HG03196 (cell line): ENCODE measurements at regions not wholly inside any gene's neighbourhood (a gene's known extent, or its start where the extent isn't known, plus 50 kb on each side); places are given as distances from the start of the nearest gene placed in this dataset.
"Not testable (repeated sequence)": the region's sequence is repeated elsewhere in the genome, so short reads cannot be mapped to it uniquely, and the experiment has no call there.

Experiments used
- ATAC-seq: cut with Tn5 transposase; IDR thresholded peaks from one replicate; pipeline ENCODE4 v1.9.1; 2021; ENCODE audit not compliant: unreplicated experiment

GRCh38 chr2:182477774-182478173 lies 50.9 kb upstream of the PDE1A start:
- no peak for ATAC-seq

- ATAC-seq: no peak
Observed at GRCh38 chr2:182481676-182482075, 54.8 kb upstream of the PDE1A start.

- ATAC-seq: no peak
Observed at GRCh38 chr2:182482511-182482910, 55.7 kb upstream of the PDE1A start.

- ATAC-seq: no peak
Observed at GRCh38 chr2:182496596-182496995, 69.8 kb upstream of the PDE1A start.

GRCh38 chr2:182499706-182500470 lies 73.1 kb upstream of the PDE1A start:
- ATAC-seq: no peak

- no peak for ATAC-seq
Observed at GRCh38 chr2:182503886-182504285, 77.0 kb upstream of the PDE1A start.

- no peak for ATAC-seq
Observed at GRCh38 chr2:182504903-182505302, 78.1 kb upstream of the PDE1A start.

- ATAC-seq: no peak
Observed at GRCh38 chr2:182506606-182507005, 79.8 kb upstream of the PDE1A start.

GRCh38 chr2:182508583-182508982 lies 81.7 kb upstream of the PDE1A start:
- not testable (repeated sequence) for ATAC-seq

- no peak for ATAC-seq
Observed at GRCh38 chr2:182509216-182509615, 82.4 kb upstream of the PDE1A start.

GRCh38 chr2:182521453-182522404 lies 94.9 kb upstream of the PDE1A start:
- ATAC-seq: no peak

- ATAC-seq: no peak
Observed at GRCh38 chr2:182522405-182522896, 95.6 kb upstream of the PDE1A start.

GRCh38 chr2:182522972-182523473 lies 96.2 kb upstream of the PDE1A start:
- no peak for ATAC-seq

- ATAC-seq: no peak
Observed at GRCh38 chr2:182530636-182531035, 103.8 kb upstream of the PDE1A start.

- ATAC-seq: no peak
Observed at GRCh38 chr2:182540252-182540651, 113.4 kb upstream of the PDE1A start.

- ATAC-seq: peak; percentile 79
Observed at GRCh38 chr2:182541268-182541667, 114.4 kb upstream of the PDE1A start.

- ATAC-seq: no peak
Observed at GRCh38 chr2:182542501-182543258, 115.8 kb upstream of the PDE1A start.

GRCh38 chr2:182543741-182544525 lies 117.1 kb upstream of the PDE1A start:
- no peak for ATAC-seq

GRCh38 chr2:182545420-182546167 lies 118.8 kb upstream of the PDE1A start:
- ATAC-seq: peak; percentile 71
